Right renal cortex interstitium (tissue), 3 donors: ENCODE measurements at regions not wholly inside any gene's neighbourhood (a gene's known extent, or its start where the extent isn't known, plus 50 kb on each side); places are given as distances from the start of the nearest gene placed in this dataset.
"Not testable (repeated sequence)": the region's sequence is repeated elsewhere in the genome, so short reads cannot be mapped to it uniquely, and the experiment has no call there.

ENCODE experiments used
- DNase-seq, 3 donors: peaks; one replicate each; pipeline ENCODE4 v3.0.0-alpha.2; 2013; ENCODE audit warnings: low read depth in 3 of 3, low spot score in 2 of 3

- no peak for DNase-seq
Measured at GRCh38 chr1:234852659-234853058, 242.7 kb upstream of the IRF2BP2 start.

- no peak for DNase-seq
Measured at GRCh38 chr1:234851450-234852438, 241.8 kb upstream of the IRF2BP2 start.

- DNase-seq, result no peak
Measured at GRCh38 chr1:234849832-234850231, 239.9 kb upstream of the IRF2BP2 start.

GRCh38 chr1:234848972-234849649, 239.1 kb upstream of the IRF2BP2 start:
- no peak for DNase-seq

- DNase-seq, result not testable (repeated sequence)
Measured at GRCh38 chr1:234846813-234847212, 236.8 kb upstream of the IRF2BP2 start.

GRCh38 chr1:234845836-234846235, 235.9 kb upstream of the IRF2BP2 start:
- DNase-seq, result no peak

- DNase-seq, result no peak
Measured at GRCh38 chr1:234845097-234845660, 235.2 kb upstream of the IRF2BP2 start.

GRCh38 chr1:234844479-234845031, 234.6 kb upstream of the IRF2BP2 start:
- no peak for DNase-seq

- no peak for DNase-seq
Measured at GRCh38 chr1:234843946-234844345, 234.0 kb upstream of the IRF2BP2 start.

- DNase-seq, result no peak
Measured at GRCh38 chr1:234842726-234843641, 233.0 kb upstream of the IRF2BP2 start.

- DNase-seq, result no peak
Measured at GRCh38 chr1:234841710-234842231, 231.8 kb upstream of the IRF2BP2 start.

- DNase-seq, result no peak
Measured at GRCh38 chr1:234841281-234841680, 231.3 kb upstream of the IRF2BP2 start.

GRCh38 chr1:234840843-234841242, 230.9 kb upstream of the IRF2BP2 start:
- no peak for DNase-seq

GRCh38 chr1:234840253-234840652, 230.3 kb upstream of the IRF2BP2 start:
- no peak for DNase-seq

GRCh38 chr1:234839663-234840062, 229.7 kb upstream of the IRF2BP2 start:
- no peak for DNase-seq

- DNase-seq, result no peak
Measured at GRCh38 chr1:234838820-234839219, 228.8 kb upstream of the IRF2BP2 start.

GRCh38 chr1:234838182-234838581, 228.2 kb upstream of the IRF2BP2 start:
- no peak for DNase-seq

GRCh38 chr1:234837713-234838112, 227.7 kb upstream of the IRF2BP2 start:
- DNase-seq, result no peak

- no peak for DNase-seq
Measured at GRCh38 chr1:234836776-234837357, 226.9 kb upstream of the IRF2BP2 start.
